GM21381 (cell line): ENCODE measurements at regions not wholly inside any gene's neighbourhood (a gene's known extent, or its start where the extent isn't known, plus 50 kb on each side); places are given as distances from the start of the nearest gene placed in this dataset.
"Not testable (repeated sequence)": the region's sequence is repeated elsewhere in the genome, so short reads cannot be mapped to it uniquely, and the experiment has no call there.

Experiments
- ATAC-seq: cut with Tn5 transposase; IDR thresholded peaks from one replicate; pipeline ENCODE4 v1.9.1; 2021; ENCODE audit warnings: mild to moderate bottlenecking, moderate library complexity; ENCODE audit not compliant: unreplicated experiment

DNA sequence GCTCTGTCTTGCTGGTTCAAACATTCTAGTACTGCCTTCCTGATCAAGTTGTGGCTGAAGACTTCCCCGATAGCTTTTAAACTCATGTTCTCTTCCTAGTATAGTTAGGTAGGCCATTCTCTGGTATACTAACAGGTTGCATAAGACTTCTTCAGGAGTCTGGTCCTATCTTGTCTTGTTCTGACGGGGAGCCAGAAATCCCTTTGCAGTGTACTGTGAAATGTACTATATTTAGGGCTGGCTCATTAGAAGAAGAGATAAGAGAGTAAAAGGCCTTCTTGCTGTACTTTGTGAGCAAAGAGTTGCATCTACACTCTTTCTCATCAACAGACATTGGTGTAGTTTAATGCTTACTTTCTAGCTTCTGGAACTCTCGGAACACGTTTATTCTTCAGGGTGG, 331.9 kb downstream of the NUP35 start:
- ATAC-seq: no peak

DNA sequence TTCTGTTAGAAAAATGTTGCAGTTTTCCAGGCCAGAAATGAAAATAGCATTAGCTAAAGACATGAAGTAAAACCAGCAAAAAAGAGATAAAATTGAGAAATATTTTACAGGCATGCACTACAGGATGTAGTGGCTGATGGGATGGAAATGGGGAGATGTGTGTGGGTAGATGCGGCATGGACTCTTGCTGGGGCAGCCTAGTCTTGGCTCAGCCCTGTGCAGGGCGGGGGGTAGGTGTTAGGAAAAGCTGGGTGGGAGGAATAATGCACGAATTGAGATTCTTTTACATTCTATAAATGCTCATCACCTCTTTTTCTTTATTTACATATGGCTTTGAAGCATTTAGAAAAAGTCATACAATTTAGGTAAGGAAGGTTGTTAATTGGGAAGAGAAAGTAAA, 334.2 kb downstream of the NUP35 start:
- ATAC-seq: no peak

DNA sequence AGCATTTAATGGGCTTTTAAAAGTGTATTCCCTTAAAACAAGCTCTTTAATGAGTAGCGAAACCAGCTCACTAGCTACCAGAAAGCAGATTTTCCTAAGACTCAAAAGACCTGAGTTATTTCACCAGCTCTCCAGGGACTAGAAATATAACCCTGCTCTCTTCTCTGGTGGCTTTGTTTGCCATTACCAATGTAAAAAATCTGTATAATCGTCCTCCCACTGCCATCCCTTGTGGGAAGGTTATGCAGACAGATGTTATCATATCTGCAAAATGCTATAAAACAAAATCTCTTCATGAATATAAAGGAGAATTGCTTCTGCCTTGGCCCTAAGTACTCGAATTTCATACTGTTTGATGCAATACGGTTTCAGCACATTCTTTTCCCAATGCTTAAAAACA, 335.2 kb downstream of the NUP35 start:
- ATAC-seq: no peak

DNA sequence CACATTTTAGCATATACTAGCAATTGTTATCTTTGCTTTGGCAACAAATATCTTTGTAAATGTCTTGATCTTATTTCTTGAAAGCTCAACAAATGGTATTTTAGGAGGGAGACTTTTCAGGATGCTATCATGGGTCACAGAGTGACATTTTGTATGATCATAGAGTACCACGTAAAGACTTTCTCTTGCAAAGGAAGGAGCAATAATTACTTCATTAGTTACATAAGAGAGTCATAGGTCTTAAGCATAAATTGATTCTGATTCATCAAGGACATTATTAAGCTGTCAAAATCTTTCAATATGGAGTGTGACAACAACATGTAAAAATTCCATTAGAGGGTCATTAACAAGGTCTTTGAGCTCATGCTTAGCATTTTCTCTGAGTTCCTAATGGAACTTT, 339.6 kb downstream of the NUP35 start:
- ATAC-seq: no peak

DNA sequence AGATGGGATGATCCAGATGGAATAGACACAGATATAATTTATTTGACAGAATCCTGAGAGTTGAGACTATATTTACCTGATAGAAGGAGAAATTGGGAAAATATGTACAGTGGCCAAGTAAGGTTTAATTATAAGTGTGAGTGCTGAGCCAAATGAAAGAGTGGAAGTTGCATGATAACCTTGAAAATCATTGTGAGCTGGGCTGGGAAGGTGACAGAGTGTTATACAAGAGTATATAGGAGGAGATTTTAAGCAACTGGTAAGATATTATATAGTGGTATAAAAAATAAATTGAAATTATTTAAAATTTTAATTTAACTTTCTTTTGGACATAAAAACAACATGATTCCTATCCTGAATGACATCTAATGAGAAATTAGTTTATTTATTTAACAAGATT, 340.8 kb downstream of the NUP35 start:
- ATAC-seq: no peak

DNA sequence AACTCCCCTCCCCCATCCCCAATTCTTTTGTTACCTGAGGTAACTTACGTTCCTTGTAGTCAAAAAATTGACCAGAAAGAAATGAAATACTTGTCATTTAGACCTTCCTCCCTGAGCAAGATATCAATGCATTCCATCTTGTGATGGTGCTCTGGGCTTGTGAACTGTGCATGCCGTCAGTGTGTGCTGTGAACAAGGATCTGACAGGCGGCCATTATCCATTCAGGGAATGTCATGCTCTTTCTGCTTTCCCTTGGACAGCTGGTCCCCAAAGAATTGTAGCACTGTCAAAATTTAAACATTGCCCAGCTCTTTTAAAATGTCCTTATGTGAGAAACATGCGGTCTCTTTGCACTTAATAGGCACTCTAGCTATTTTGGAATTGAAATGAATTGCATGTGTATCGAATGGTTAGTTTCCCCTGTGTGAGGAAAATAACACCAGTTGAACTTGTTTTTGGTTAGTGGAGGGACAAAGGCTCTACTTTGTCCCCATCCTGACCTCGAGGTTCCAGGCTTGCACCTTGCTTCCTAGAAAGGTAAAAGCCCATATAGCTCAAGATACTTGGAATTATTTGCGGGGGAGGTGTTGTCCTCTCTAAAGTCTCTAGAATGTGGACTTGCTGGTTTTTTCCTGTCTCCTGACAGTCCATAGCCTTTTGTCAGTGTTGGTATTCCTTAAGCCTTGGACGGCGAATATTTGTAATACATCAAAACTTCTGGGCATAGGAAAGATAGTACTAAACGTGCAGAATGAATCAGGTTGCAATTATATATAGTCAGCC, 350.9 kb downstream of the NUP35 start:
- ATAC-seq: no peak

DNA sequence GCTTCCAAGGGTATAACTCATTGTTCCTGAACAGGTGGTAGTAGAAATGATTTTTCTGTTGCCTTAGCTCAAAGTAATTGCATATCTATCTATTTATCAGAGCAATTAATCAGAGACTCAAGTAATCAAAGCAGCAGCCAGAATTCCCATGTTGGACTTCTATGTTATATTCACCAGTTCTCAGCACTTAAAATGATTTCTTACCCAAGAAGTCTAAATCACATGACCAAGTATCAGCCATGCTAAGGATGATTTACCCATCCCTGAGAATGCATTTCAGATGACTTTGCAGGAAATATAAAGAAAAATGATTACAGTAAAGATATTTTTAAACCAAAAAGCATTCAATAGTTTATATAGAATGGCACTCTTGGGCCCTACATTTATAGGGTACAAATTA, 352.2 kb downstream of the NUP35 start:
- ATAC-seq: no peak

DNA sequence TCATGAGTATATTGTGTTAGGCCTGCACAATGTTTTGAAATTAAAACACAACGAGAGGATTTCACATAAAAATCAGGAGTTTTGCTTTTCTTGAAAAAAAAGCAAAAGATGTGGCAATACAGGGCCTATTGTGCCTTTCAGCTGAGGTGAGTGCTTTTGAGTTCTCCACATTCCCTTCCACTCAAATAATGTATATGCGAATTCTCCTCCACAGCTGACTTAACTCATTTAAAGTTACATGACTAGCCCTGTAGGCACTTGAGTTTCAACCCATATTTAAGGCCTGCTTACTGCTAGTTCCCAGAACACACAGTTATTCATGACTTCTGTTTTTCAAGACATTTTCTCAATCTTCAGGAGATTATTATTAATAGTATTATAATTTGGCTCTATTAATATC, 353.1 kb downstream of the NUP35 start:
- no peak for ATAC-seq

DNA sequence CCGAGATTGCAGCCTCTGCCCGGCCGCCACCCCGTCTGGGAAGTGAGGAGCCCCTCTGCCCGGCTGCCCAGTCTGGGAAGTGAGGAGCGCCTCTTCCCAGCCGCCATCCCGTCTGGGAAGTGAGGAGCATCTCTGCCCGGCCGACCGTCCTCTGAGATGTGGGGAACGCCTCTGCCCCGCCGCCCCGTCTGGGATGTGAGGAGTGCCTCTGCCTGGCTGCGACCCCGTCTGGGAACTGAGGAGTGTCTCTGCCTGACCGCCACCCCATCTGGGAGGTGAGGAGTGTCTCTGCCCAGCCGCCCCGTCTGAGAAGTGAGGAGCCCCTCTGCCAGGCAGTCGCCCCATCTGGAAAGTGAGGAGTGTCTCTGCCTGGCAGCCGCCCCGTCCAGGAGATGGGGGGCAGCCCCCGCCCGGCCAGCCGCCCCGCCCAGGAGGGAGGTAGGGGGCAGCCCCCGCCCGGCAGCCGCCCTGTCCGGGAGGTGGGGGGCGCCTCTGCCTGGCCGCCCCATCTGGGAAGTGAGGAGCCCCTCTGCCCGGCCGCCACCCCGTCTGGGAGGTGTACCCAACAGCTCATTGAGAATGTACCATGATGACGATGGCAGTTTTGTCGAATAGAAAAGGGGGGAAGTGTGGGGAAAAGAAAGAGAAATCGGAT, 354.8 kb downstream of the NUP35 start:
- not testable (repeated sequence) for ATAC-seq

DNA sequence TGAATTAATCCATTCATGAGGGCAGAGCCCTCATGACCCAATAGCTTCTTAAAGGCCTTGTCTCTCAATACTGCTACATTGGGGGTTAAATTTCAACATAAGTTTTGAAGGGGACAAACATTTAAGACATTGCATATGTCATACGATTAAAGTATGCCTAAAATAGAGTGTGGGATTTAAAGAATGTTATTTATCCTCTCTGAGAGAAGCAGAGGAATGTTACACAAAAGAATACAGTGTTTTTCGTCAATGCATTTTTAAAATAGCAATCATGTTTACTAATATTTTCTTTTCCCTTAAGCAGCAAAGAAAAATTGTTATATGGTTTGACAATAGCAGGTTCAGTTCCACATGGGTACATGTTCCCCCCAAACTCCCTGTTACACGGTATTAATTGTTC, 363.1 kb downstream of the NUP35 start:
- no peak for ATAC-seq

DNA sequence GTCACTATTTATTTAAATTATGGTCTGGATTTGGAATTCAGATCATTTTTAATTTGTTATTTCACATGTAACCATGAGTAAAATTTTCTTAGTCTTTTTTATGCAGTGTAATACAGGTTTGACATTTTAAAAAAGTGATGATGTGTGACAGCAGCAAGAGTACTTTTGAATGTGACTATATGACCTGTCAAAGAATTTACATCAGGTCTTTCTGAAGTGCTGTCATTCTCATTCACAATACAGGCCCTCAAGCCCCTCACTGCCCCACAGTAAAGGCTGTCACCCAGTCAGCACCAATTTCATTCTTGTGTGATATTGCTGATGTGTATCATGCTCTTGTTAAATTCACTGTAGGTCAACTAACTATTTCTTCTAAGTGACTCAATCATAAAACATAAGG, 364.2 kb downstream of the NUP35 start:
- no peak for ATAC-seq

DNA sequence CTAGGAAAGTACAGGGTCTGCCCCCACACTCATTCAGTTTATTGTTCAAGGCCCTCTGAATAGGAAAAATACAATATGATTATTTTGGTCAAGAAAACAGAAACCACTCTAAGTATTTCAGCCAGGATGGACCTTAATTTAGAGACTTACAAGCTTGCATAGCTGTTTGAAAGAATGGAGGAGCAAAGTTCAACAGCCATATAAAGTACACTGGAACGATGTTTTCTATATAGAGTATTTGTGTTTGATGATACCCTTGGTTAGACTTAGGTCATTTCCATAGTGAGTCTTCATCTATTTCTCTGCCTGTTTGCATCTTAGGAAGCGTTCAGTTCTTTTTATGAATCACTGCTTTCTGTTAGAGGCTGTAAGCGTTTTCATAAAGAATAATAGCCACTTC, 366.2 kb downstream of the NUP35 start:
- no peak for ATAC-seq

DNA sequence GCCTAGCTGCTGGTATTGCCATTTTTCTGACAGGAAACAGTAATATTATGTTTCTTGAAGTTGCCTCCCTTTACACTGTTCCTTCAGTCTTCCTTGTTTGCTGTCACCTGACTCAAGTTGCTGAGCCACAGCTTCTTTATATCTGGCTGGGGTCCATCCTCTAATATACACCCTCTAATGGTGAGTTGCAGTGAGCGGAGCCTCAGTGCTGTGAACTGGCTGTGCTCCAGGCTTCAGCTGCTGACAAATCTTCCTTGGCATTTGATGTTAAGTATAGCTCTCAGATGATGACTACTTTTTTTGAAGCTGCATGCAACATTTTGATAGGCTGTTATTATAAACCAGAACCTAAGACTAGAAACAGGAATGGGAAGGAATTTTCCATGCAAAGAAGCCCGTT, 366.7 kb downstream of the NUP35 start:
- no peak for ATAC-seq

DNA sequence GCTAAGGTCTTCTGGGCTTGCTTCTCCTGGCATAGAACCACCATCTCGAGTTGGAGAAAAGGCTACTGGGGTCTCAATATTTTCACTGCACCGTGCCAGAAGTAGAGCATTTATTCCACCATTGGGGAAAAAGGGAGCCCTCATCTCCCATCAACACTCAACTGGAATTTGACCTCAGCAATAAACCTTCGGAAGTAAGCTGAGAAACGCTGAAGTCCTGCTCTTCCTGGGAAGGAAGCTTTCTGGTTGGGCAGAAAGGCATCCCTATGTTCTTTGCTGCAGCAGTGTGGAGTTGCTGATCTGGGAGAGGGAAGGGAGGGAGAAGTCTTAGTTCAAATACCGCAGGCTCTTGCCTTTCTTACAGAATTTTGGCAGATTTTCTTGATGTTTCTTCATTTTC, 368.8 kb downstream of the NUP35 start:
- no peak for ATAC-seq

DNA sequence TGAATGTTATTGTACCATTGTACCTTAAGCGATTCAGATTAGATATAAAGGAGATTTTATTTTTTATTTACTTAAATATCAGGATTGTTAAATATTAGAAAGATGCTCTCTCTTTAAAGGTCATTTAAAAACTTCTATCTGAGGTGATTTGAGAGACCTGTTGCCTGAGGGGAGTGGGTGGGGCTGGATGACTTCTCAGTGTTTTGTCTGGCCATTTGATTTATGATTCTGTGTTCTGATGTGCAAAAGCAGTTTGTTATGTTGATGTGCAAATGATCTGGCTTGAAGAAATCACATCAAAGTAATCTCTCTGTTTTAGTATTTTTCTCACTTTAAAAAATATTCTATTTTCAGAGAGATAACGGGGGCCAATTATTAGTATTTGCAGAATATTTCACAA, 370.8 kb downstream of the NUP35 start:
- ATAC-seq: no peak

DNA sequence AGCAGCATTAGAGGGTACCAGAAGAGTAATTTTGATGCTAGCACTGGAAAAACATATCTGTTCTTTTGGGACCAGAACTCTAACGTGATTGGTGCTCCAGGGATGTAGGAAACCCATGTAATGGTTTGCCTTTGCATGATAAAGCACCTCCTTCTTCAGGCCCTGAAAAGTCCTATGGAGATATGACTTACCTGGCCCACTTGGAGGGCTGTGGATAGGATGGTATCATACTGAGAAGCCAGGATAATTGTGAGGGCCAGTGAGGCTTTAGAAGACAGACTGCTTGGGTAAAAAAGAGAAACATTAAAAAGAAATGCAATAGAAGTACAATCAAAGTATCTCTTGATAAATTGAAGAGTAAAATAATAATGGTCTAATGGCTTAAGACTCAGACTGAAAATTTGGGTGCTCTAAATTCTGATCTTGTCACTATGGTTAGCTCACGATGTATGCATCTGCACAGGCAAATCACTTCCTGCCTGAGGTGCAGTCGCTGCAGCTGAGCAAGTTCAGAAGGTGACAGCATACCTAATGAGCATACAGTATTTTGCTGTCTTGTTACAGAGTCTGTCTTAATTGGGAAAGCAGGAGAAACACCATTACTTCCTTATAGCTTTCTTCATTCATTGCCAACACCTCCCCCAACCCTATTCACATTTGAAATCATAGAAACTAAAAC, 371.5 kb downstream of the NUP35 start:
- peak; percentile 68 for ATAC-seq

DNA sequence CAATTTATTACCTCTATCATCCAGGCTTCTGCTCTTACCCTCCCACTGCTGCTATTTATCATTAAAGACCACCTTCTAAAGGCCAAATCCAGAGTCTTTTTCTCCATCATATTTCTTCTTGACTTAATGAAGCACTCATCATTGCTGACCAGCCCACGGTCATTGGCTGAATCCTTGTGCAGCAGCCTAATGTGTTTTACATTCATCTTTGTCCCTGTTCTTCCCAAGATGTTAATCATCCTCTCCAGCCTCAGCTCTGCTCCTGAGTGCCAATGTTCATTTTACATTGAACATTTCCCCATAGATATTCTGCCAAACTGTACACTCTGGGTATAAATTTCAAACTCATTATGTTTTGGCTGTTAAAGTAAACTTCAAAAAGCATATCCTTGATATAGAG, 373.6 kb downstream of the NUP35 start:
- no peak for ATAC-seq

DNA sequence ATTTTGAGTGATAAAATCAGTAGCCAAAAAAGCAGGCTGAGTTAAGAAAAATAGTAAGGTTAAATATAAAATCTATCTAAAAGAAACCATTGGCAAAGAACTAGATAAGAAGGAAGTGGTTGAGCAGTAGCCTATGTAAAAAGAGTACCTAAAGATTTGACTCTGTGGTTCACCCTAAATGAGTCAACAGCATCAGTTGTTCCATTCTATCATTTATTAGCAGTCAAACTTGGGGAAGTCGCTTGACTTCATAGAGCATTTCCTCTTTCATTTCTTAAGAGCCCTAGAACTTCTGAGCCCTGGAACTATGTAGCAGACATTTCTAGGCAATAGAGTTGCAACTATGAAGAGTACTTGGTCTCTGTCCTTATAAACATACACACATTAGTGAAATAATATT, 381.7 kb downstream of the NUP35 start:
- ATAC-seq: no peak

DNA sequence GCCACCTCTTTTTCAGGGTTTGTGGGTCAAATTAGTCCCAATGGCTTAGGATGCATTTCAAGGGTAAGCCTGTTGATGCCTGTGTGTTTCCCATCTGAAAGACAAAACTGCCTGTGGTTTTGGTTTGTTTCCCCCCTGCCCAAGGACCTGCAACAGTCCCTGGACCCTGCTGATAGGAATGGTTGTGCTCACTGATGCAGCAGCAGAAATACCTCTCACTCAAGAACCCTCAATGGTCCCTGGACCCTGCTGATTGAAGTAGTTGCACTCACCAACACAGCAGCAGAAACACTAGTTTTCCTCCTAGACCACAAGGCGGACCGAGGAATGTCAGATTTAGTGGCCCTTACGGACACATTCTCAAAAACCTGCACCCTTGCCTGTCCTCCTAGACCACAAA, 386.9 kb downstream of the NUP35 start:
- no peak for ATAC-seq

DNA sequence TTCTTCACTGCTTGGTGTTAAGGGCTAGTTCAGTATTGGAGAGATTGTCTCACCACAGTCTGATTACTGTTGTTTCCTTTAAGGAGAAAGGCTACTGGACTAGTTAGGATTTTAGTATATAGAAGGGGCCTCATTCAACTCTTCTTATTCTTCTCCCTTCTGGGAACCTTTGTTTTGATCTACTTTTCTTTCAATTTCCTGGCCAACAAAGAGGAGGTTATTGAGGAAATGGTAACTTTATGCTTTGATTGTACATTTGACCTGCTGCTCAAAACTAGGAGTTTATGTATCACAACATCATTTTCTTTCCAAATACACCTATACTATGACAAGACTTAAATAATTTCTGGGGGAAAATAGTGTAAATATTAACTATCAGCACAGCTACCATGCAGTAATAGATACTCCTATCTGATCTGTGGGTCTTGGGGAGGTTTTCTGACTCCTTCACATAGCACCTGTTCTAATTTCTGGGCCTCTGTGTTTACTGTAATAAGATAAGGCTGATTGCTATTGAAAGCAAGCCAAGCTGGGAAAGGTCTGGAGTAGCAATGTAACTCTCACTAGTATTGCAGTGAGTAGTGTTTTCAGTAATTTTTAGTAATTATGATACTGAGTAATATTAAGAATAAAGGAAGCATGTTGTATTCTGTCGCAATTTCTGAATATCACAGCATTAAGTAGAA, 395.3 kb downstream of the NUP35 start:
- ATAC-seq: no peak

DNA sequence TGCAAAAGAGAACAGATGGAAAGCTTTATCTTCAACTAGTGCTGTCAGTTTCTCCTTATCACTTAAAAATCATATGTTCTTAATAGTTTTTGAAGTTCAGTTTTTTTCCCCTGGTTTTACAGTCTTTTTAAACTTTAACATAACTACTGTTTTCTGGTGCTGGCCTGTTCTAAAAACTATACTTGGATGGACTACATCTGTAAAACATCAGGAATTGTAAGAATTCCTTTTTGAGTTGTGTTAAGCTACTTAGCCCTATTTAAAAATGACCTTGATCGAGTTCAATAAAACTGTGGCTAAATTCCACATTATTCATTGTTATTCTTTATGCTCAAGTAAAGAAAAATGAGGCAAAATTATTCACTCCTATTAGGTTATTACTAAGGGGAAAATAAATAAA, 397.7 kb downstream of the NUP35 start:
- ATAC-seq: no peak
